Omental fat pad (tissue), 3 donors: ENCODE measurements at regions not wholly inside any gene's neighbourhood (a gene's known extent, or its start where the extent isn't known, plus 50 kb on each side); places are given as distances from the start of the nearest gene placed in this dataset.

Source experiments
- ATAC-seq: fragments of 150-250 bp; one replicate; pipeline ENCODE4 v1.9.1; 2016; ENCODE audit warnings: mild to moderate bottlenecking, moderate library complexity; ENCODE audit not compliant: low FRiP score
- DNase-seq: peaks from one replicate; pipeline ENCODE4 v3.0.0-alpha.2; 2019; ENCODE audit warnings: low spot score
- TF ChIP-seq, protein P1 (sequence below), 3 donors: fragments of 450-650 bp; IDR thresholded peaks; one replicate each; pipeline ENCODE4 v1.5.1; 2016 to 2017; ENCODE audit warnings: antibody characterized with exemption in 3 of 3, mild to moderate bottlenecking in 3 of 3, moderate library complexity in 2 of 3

DNA sequence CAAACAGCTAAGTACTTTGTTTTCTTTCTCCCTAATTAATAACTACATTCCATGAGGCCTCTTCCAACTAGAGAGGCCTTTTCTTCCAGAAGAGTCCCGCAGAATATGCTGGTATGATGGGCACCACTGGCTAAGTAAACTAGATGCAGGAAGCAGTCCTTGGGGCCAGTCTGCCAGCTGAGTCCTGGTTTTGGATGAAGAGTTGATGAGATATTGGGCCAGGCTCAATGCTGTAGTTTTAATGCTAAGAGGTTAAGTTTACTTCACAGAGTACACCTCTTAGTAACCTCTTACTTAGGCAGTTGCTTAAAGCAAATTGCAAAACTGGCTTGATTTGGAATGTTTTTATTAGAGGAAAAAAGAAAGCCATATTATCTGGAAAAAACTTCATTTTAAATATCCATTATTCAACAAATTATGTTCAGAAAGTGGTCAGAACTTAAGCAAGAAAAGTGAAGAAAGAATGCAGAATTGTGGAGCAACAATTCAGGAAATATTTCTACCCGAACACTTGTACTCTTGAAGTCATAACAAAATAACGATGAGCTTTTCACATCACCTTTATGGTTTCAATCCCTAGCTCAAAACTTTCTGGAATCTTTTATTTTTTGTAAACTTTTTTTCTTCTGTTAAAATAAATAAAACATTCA is 178.4 kb upstream of the CDIN1 start:
- no peak for DNase-seq
- TF ChIP-seq, protein P1, sequence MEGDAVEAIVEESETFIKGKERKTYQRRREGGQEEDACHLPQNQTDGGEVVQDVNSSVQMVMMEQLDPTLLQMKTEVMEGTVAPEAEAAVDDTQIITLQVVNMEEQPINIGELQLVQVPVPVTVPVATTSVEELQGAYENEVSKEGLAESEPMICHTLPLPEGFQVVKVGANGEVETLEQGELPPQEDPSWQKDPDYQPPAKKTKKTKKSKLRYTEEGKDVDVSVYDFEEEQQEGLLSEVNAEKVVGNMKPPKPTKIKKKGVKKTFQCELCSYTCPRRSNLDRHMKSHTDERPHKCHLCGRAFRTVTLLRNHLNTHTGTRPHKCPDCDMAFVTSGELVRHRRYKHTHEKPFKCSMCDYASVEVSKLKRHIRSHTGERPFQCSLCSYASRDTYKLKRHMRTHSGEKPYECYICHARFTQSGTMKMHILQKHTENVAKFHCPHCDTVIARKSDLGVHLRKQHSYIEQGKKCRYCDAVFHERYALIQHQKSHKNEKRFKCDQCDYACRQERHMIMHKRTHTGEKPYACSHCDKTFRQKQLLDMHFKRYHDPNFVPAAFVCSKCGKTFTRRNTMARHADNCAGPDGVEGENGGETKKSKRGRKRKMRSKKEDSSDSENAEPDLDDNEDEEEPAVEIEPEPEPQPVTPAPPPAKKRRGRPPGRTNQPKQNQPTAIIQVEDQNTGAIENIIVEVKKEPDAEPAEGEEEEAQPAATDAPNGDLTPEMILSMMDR (IDR thresholded peaks at IDR 0.05), result no peak
- no peak for ATAC-seq

DNA sequence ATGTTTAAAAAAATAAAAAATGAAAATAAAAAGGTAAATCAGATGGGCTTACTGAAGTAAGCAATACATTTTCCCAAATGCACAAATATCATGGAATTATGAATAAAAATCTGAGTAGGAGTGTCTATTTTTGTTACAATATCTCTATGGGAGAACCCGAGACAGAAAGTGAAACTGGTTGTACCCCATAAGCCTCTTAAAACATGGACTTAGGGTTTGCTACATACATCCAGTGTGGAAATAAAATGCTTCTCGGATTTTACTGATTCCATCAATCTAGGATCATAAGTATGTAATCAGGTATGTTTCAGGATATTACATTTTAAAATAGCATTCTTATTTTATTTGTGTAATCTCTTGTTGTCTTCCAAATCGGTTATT is 177.8 kb upstream of the CDIN1 start:
- TF ChIP-seq, protein P1 (IDR thresholded peaks at IDR 0.05), result no peak
- no peak for ATAC-seq

GRCh38 chr15:36403351-36403750 is 176.1 kb upstream of the CDIN1 start:
- DNase-seq (no peak), ATAC-seq (no peak)
- TF ChIP-seq, protein P1 (IDR thresholded peaks at IDR 0.05), result no peak

More for the DNA sequence above, 177.8 kb upstream of the CDIN1 start:
- no peak for DNase-seq

DNA sequence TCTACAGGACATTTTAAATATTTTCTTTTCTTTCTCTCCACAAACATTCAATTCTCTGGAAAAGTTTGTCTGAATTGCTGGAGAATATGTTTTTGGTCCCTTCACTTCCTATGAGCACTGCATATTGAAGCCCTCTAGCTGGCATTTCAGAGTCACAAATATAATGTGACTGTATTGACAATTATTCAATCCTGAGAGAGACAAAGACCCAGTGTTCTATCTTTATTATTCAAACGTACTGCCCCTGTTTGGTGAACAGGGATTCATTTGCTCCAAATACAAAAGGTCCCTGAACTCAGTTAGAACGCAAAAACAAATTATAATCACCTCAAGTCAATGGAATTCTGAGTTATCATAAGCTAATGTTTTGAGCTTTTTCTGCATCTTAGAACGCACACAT is 173.1 kb upstream of the CDIN1 start:
- DNase-seq (no peak), ATAC-seq (no peak)
- TF ChIP-seq, protein P1 (IDR thresholded peaks at IDR 0.05), result no peak

DNA sequence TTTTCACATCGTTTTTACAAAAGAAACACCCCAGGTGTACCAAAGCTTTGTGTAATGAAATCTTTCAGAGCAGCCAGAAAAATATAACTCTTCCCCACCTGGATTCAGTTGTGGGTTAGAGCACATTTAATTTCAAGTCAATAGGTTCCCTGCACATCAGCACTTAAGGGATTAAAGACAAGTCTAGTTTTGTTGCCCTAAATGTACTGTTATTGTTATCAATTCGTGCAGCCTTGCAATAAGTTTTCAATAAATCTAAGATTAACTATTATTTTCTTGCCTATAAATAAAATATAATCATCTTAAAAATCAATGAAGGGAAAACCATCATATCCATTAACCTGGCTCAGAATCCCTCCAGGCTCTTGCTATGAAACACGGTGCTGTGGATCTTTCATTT is 172.5 kb upstream of the CDIN1 start:
- no peak for DNase-seq
- no peak for ATAC-seq
- TF ChIP-seq, protein P1 (IDR thresholded peaks at IDR 0.05), result no peak

DNA sequence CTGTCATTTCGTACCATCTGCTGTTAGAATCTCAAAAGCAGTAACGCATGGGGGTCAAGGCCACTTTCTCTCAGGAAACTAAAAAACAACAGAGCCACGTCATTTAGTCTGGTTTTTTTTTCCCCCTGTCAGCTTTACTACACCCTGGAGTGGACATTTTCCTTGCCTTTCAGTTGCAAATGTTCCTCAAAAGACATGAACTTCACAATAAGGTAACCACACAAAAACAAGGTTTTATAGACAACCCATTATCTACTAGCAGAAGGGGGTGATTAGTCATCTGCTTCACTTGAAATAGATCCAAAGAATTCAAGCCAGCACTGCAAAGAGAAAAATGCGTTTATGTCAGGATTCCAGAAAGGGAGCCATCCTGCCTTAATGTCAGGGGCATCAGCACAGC is 171.8 kb upstream of the CDIN1 start:
- TF ChIP-seq, protein P1 (IDR thresholded peaks at IDR 0.05), result no peak
- DNase-seq (no peak), ATAC-seq (no peak)

GRCh38 chr15:36409819-36410218 is 169.6 kb upstream of the CDIN1 start:
- TF ChIP-seq, protein P1 (IDR thresholded peaks at IDR 0.05), result no peak
- ATAC-seq (no peak), DNase-seq (no peak)
